HG02571 (cell line): ENCODE measurements at regions not wholly inside any gene's neighbourhood (a gene's known extent, or its start where the extent isn't known, plus 50 kb on each side); places are given as distances from the start of the nearest gene placed in this dataset.
A peak's percentile ranks its signal among the peaks of the same experiment; 100 is the strongest.

Source experiments
- ATAC-seq: cut with Tn5 transposase; IDR thresholded peaks from one replicate; pipeline ENCODE4 v1.9.1; 2021; ENCODE audit warnings: mild to moderate bottlenecking, moderate library complexity; ENCODE audit not compliant: unreplicated experiment

DNA sequence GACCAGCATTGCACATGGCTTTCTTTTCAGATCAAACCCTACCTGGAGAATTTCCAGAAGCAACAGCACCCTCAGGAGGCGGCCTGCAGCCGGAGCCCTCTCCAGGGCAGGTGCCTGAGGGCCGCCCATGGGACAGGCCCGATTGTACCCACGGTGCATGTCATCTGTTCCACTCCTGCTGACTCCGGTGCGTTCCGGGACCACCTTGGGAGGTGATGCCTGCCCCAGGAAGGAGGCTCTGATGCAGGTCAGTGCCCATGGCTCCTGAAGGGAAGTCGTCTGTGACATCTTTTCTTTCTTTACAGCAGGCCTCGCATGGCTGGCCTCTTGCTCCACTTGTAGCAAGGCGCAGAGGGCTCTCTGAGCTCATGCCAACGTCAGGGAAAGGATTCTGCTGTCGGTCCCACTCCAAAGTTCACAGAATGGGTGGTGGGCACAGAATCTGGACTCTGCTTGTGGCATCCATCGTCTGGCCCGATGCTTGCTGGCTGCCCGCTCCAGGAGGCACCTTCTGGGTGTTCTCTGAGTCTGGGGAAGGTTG lies 160.7 kb upstream of the RTL1 start:
- no peak for ATAC-seq

DNA sequence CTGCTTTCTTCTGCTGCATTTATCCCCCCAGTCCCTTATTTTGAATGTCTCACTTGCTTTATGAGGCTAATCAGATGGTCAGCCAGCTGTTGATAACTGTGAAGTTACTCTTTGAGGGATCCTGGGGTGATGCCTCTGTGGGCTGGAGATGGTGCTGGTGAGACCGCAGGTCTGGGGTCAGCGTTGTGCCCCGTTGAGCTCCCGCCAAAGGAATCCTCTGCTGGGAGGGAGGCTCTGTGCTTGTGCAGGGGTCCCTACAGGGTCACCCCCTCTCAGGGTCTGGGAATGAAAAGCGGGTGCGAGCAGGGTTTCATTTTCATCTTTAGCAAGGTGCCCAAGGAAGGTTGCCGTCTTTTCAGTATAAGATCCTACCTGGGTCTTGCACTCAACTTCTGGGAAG lies 161.2 kb upstream of the RTL1 start:
- ATAC-seq, result no peak

DNA sequence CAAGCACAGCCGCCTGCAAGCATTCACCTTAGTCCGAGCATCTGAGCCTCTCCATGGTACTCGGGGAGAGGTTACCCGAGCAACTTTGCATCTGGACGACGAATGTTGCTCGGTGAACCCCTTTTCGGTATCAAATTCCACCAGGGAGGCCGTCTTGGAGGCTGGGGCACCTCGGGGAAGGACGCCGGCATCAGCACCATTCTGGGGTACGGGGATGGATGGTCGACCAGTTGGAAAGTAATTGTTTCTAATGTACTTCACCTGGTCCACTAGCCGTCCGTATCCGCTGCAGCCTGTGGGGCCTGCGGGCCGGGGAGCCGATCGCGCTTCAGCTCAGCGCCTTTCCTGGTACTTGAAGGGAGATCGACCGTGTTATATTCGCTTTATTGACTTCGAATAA lies 161.7 kb upstream of the RTL1 start:
- no peak for ATAC-seq

DNA sequence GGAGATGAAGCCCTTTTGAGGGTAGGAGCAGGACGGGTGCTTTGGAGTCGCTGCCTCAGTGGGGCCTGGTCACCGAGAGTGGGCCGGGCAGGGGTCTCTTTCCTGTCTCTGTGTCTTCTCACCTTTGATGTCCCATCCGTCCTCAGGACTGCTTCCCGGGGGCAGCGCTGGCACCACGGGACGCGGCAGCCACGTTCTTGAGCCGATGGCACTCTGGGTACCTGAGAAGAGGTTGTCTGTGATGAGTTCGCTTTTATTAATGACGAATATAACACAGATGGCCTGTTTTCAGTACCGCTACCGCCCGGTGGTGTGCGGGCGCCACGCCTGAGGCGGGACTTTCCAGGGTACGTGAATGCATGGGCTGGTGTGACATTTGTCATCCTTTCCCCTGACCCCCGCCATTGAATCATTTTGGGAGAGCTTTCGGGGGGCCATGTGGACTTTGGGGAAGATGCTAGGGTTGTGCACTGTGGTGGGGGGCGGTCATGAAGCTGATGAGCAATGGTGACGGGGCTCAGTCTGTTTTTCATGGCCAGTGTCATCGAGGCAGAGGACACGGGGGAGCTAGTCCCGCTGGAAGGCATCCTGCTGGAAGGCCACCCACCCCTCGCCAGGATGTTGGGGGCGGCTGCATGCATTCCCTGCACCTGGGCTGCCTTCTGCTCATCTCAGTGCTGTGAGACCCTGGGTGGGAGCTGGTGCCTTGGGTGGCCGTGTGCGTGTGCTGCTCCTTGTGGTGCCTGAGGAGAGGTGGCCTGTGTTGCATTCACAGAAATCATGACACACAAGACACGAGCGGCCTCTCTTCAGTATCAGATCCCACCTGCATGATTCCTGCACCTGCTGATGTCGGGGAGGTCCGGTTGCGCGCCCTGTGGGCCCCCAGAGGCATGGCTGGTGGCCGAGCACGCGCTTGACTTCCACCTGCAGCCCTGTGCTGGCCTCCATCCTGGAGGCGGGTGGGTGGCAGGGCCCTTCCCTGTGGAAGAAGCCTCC lies 162.5 kb upstream of the RTL1 start:
- no peak for ATAC-seq

DNA sequence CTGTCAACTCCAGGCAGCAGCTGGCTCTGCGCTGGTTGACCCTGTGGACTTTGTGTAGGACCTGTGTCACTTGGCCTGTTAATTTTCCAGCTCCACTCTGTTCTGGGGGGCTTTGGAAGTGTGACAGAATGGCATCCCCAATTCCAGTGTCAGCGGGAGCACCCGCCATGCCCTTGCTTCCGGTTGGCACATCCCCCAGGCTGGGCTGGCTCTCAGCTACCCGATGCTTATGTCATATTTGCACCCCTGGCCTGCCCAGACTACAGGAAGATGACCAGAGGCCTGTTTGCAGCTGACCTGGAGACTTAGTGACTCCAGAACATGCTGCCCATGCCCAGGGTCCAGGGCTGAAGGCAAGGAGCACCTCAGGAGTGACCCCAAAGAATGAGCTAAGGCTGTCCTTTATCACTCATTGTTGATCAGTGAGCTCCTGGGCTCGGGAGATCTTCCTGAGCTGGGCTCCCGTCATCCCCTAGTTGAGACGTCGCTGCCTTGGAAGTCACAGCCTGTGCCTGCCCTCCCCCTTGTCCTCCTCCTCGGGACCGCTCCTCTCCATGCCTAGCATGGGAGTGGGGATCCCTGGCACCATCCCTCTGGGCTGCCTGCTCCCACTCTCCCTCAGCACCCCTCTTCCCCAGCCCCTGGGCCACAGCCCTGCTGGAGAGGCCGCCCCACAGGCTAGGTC lies 163.4 kb upstream of the RTL1 start:
- no peak for ATAC-seq

DNA sequence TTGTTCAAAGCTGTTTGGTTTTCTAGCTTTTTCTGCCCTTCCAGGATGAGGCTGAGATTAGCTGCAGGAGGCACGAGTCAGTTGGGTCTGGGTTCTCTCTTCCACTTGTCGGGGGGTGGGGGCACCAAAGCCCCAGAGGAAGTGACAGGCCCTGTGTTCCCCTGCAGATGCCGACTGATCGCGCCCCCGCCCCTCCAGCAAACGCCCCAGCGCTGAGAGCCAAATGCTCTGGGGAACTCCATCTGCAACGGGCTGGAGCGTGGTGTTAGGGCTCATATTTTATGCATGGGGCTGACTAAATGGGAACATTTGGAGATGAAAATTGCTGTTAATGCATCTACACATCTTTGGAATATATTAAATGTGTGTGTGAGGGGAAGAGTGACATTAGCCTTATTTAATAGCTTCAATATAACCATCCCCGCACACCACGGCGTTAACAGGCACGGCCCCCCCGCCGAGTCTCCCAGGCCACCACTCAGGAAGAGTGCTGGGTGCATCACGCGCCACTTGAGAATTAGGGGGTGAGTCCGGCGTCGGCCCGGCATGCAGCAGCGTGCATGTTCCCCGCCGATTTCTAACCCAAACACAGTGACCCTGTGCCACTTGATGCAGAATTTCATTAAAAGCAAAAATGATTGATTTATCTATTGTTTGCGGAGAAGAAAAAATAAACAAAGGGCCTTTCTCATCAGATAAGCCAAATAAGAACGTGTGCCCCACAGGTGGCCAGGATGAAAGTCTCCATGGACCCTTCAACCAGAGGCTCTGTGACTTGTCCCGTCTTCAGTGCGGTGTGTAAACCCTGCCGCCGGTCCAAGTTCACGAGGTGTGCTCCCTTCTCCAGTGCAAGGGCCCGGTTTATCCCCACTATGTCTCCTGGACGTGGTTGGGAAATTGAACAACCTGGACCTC lies 165.0 kb upstream of the RTL1 start:
- ATAC-seq, result no peak

DNA sequence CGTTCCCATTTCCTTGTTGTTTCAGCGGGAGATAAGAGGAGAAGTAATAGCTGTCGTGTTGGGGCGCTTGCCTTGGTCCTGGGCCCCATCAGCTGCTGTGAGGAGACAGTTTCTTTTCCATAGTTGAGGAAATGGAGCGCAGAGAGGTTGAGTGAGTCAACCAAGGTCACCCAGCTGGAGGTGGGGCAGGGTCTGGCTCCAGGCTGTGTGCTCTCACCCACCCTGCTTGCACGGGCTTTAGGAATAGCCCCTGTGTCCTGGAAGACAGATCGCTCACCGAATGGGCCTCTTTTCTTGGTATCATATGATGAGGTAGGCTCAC lies 165.7 kb upstream of the RTL1 start:
- ATAC-seq, result no peak

DNA sequence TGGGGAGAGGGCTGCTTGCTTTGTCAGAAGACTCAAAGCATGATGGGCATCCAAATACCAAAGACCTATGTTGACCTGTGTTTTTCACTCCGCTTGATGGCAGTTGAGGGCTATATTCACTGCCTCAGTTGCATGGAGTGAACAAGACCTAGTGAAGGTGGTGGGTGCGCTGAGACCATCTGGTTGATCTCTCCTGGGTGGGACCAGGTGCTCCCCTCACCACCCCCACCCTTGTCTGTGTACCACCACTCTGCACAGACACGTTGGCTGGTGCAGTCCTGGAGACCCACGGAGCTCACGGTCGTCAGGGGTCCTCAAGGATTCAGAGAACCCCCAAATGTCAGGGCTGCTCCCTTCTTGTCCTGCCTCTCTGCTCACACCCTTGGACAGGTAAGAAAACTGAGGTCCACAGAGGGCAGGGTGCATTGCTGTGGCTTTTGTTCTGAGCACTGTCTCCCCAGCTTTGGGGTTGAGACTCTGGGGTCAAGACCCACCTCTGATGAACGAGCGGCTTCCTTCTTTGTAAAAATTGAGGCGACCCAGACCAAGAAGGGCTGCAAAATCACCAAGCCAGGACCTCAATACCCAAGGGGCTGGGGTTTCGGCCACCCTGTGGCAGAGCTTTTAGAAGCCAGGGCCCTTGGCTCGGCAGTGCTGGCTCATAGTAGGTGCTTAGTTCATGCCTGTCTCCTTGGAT lies 166.3 kb upstream of the RTL1 start:
- ATAC-seq, result no peak

DNA sequence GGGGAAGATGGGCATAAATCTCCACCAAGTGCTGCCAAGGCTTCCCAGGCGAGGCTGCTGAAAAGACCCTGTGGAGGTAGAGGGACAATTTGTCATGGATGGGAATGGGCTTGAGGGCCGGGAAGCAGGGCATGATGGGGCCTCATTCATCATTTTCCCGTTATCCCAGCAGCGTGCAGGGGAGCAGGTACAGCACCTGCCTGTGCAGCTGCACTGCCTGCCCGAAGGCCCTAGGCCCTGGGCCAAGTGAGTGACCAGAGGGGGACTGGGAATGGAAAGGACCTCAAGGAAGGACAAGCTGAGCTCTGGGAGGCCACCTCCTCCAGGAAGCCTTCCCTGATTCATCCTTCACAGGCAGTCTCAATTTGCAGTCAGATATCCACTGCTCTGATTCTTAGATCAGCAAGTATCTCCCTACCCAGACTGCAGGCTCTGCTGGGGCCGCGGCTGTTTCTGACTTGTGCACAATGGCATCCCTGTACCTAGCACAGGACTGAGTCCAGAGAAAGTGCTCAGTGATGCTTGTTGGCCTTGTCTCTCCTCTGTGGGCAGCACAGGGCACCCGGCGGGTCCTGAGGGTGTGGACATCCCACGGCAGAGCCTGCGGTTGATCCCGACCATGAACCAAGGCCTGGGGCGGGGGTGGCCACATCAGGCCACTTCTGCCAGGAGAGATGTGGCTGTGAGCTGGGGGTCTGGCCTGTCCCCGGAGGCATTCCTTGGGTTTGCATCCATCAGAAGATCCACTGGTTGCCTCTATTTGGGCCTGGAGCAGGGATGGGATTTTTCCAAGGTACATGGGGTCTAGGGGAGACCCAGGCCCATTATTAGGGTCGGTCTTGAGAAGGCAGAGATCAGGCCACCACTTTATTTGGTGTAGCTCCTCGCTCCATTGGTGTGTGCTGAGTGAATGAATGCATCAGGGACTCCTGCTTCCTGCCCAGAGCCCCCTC lies 167.3 kb upstream of the RTL1 start:
- no peak for ATAC-seq

DNA sequence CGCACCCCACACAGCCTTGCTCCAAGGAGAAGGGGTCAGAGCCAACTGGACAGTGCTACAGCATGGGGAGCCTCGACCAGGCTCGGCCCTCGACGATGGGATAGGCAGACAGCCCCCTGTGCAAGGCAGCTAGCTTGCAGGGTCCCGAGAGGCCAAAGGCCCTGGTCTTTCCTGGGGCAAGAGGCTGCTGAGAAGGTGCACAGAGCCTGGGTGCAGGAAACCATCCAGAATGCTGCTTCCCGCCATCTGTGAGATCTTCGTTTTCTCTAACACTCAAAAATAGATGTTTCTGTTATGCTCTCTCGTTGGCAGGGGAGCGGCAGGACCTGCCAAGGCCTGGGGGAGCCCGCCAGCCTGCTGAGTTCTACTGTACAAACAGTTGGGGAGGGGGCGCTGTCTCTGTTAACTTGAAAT lies 168.0 kb upstream of the RTL1 start:
- ATAC-seq, result no peak

DNA sequence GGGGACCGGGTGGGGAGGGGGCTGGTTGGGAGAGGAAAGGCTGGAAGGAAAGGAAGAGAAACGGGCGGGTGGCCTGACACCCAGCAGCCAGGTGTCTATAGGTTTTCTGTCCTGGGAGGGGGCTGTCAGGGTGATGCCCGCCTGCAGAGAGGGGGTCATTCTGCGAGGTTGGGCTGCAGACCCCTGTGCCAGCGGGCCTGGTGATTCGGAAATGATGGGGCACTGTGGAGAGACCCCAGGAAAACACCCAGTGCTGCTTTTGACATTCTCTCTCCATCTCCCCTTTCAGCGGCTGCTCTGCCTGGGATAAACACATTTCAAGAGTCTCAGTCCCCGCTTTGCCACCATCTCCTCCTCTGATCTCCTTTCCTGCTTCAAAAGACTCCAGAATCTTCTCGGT lies 168.5 kb upstream of the RTL1 start:
- no peak for ATAC-seq

DNA sequence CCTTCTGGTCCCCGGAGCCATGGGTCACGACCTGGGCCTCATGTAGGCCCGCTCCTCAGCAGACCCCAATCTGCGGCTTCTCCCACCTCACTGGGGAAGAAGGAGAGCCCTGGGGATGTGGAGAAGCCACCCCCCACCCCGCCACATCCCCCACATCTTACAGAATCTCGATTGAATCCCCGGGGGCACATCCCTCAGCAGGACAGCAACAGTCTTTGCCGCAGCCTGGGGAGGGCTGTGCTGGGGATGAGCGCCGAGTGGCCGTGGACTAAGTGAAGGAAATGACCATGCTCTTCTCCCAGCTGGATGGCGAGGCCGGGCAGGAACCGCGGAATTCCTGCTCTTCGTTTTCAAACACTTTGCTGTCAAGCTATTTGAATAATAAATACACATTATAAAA lies 169.0 kb upstream of the RTL1 start:
- ATAC-seq, result no peak

DNA sequence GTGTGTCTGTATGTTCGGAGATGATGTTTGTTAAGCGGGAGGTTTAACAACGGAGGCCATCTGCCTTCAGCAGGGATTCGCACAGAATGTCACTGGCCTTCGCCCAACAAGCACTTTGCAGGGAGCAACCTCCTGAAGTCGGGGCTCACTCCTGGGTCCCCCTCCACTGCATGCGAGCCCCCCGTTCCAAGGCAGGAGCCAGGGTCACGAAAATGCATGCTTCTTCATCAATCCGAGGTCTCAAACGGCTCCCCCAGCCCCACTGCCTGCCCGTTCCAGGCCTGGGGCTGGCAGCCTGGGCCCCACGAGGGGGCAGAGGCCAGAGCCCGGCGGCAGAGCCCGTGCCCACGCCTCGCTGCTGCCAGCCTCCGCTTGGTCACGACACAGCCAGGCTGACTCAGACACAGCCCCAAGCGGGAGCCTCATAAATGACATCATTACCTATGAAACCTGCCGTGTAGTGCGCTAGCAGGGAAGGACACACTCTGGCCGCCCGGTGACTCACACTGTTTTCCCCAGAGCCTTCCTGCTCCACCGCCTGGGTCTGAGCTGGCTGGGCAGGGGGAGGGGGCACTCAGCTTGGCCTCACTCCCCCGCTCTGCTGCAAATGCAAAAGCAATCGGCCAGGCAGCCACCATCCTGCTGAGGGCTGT lies 169.5 kb upstream of the RTL1 start:
- peak; percentile 67 for ATAC-seq

DNA sequence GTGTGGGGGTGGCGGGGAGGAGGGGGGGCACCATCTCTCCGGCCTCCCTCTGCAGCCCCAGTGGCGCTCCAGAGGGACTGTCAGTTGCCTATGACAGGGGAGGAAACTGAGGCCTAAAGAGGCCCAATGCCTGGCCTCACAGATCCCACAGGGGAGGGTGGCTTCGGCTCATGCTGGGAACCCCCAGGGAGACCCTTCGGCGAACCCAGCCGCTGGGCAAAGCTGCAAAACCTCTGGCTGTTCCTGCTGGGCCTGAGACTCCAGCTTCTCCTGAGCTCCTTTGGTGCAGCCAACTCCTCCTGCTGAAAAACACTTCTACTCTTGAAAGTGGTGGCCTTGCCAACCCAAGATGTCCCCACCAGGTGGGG lies 170.1 kb upstream of the RTL1 start:
- no peak for ATAC-seq

DNA sequence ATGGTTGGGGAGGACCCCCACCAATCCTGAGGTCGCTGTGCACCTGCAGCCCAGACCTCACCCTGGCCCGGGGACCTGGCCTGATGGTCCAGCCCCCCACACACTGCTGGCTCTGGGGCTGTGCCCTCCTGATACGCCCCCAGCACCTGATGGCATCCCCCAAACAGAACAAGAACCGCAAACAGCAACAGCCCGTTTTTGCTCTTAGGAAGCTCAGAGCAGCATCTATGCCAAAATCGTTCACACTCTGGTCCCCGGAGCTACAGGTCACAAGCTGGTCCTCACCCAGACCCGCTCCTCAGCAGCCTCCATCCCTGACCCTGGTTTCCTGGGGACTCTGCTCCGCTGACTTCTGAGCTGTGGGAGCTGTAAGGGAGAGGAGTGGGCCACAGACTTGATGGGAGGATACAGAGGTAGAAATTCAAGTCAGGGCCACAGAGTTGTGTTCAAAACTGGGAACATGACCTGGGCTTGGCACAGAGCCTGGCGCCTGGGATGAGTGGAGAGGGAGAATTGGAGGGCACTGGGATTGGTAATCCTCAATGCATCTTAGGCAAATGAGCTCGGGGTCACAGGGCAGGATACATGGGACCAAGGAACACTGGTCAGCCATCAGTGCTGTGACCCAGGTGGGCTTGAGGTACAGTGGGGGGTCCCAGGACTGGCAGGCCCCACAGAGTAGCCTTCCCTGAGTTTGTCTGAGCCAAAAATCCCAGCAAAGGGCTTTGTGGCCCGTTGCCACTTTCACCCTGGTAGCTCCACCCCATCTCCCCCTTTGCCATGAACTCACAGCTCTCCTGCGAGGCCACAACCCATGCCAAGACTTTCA lies 170.9 kb upstream of the RTL1 start:
- ATAC-seq, result no peak

DNA sequence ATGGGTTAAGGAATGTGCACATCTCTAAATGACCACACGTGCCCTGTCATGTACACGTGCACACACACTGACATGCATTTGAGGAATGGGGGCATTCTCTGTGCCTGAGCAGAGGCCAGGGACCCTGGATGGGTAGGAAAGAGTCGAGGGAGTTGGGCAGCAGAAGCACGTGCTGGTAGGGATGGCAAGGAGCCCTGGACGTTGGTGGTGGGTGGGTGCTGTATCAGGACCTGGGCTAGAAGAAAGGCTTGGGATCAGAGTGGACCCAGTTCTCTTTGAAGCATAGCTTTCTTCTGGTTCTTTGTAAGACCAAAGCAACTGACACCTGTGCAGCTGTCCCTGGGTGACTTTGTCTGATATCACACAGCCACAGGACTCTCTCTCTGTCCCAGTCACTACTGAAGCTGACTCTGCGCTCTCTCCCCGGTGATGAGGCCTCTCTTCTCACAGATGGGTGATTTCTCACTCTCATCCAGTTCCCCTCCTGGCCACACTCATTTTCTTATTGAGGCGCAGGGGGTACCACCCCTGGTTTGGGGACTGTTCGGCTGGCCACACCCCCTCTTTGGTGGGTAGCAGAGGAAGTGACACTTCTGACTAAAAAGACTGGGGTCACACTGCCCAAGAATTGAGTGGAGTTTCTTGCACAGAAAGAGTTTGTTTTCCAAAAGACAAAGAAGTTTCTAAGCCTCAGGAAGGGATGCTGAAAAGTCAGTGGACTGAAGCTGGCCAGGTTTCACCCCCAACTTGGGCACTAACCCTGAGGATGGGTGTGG lies 171.7 kb upstream of the RTL1 start:
- ATAC-seq, result no peak

DNA sequence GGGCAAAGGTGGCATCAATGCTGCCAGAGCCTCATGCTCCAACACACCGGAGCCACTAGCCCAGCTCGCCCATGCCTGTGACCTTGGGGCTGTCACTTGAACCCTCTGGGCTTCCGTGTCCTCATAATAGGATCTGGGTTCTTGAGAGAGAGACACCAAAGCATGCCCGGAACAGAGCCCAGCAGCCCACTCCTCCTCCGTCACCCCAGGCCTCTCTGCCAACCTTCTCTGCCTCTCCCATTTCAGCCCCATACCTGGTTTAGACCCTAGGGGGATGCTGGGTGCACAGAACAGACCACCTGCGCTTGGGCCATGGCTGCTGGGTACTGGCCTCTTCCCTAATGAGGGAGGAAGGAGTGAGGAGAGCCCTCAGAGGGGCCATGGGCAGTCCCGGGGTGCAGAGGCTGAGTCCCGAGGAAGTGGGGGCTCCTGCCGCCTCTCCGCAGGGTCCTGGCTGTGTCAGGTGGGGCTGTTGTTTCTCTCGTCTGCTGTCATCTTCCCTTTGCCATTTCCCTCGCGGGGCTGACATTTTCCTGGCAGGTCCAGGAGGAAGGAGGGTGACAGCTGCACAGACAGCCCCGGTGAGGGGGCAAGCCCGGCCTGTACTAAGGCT lies 172.4 kb upstream of the RTL1 start:
- ATAC-seq, result no peak
